ENCODE measurements at regions not wholly inside any gene's neighbourhood (a gene's known extent, or its start where the extent isn't known, plus 50 kb on each side); places are given as distances from the start of the nearest gene placed in this dataset.
A peak's percentile ranks its signal among the peaks of the same experiment; 100 is the strongest.

GRCh38 chr3:194038960-194039359 lies 97.0 kb upstream of the HES1 start:
- Histone ChIP-seq H3K9me3 (replicated peaks in 1 of 3) (no peaks in the 10 kb centered on the region), H3K4me1 (replicated peaks in 1 of 2) (no peaks in the 10 kb centered on the region), H3K27me3 (no peaks in the 10 kb centered on the region), H3K27ac (peak overlapping the region in 1 of 5 donors; percentile 28), H3K36me3 (replicated peaks in 1 of 2) (no peaks in the 10 kb centered on the region), H3K4me3 (no peak overlapping the region)
- TF ChIP-seq POLR2A (IDR thresholded peaks at IDR 0.05): no peak
- intact Hi-C loops (cut with DNase I): no loop called here
- DNase-seq: no peak
- 83 to 91% (median 89%) methylated on average over 5 of the region's 5 CpGs for WGBS, 4 donors

GRCh38 chr3:194040516-194041273 lies 95.3 kb upstream of the HES1 start:
- TF ChIP-seq POLR2A (IDR thresholded peaks at IDR 0.05): no peak
- no peak for TF ChIP-seq CTCF (IDR thresholded peaks at IDR 0.05)
- Histone ChIP-seq H3K4me3 (no peak overlapping the region), H3K27me3 (no peaks in the 10 kb centered on the region), H3K4me1 (replicated peaks in 1 of 2) (no peaks in the 10 kb centered on the region), H3K27ac (peak overlapping the region in 1 of 5 donors; percentile 44), H3K9me3 (replicated peaks in 1 of 3) (no peaks in the 10 kb centered on the region), H3K36me3 (replicated peaks in 1 of 2) (no peaks in the 10 kb centered on the region)
- DNase-seq: peak in 3 of 7 donors; percentile 22 to 65 (median 24)
- WGBS, 4 donors: 57 to 73% (median 68%) methylated on average over 15 of the region's 15 CpGs
- intact Hi-C loops (cut with DNase I): no loop called here

GRCh38 chr3:194042927-194043326 lies 93.0 kb upstream of the HES1 start:
- Histone ChIP-seq H3K36me3 (replicated peaks in 1 of 2) (no peaks in the 10 kb centered on the region), H3K4me3 (no peak overlapping the region), H3K4me1 (replicated peaks in 1 of 2) (no peaks in the 10 kb centered on the region), H3K27ac (no peak overlapping the region), H3K27me3 (no peaks in the 10 kb centered on the region), H3K9me3 (replicated peaks in 1 of 3) (no peaks in the 10 kb centered on the region)
- intact Hi-C loops (cut with DNase I): no loop called here
- TF ChIP-seq POLR2A (IDR thresholded peaks at IDR 0.05) (no peak), CTCF (IDR thresholded peaks at IDR 0.05) (no peak)
- WGBS, 4 donors: 83 to 89% (median 85%) methylated on average over 5 of the region's 5 CpGs
- peak in 1 of 7 donors; percentile 14 for DNase-seq

- intact Hi-C loops (cut with DNase I): no loop called here
- Histone ChIP-seq H3K27ac (no peak overlapping the region), H3K4me3 (no peak overlapping the region), H3K36me3 (replicated peaks in 1 of 2) (no peaks in the 10 kb centered on the region), H3K4me1 (replicated peaks in 1 of 2) (no peaks in the 10 kb centered on the region), H3K27me3 (no peaks in the 10 kb centered on the region), H3K9me3 (replicated peaks in 1 of 3) (no peaks in the 10 kb centered on the region)
- peak in 1 of 7 donors; percentile 3 for DNase-seq
- 93 to 98% (median 93%) methylated on average over 3 of the region's 3 CpGs for WGBS, 4 donors
- no peak for TF ChIP-seq CTCF (IDR thresholded peaks at IDR 0.05)
- no peak for TF ChIP-seq POLR2A (IDR thresholded peaks at IDR 0.05)
Measured at GRCh38 chr3:194043516-194043915, 92.4 kb upstream of the HES1 start.

GRCh38 chr3:194045289-194045688 lies 90.7 kb upstream of the HES1 start:
- WGBS, 4 donors: 88 to 100% (median 96%) methylated on average over 1 of the region's 1 CpG
- DNase-seq: peak in 1 of 7 donors; percentile 29
- TF ChIP-seq CTCF (IDR thresholded peaks at IDR 0.05): no peak
- no peak for TF ChIP-seq POLR2A (IDR thresholded peaks at IDR 0.05)
- Histone ChIP-seq H3K36me3 (replicated peaks in 1 of 2) (no peaks in the 10 kb centered on the region), H3K9me3 (replicated peaks in 1 of 3) (peaks cover 0 to 3% (median 0%) of the 10 kb centered on the region in 3 donors), H3K27me3 (no peaks in the 10 kb centered on the region), H3K4me1 (replicated peaks in 1 of 2) (no peaks in the 10 kb centered on the region), H3K27ac (no peak overlapping the region), H3K4me3 (no peak overlapping the region)
- intact Hi-C loops (cut with DNase I): no loop called here

Measured in adrenal gland (tissue), 9 donors.